HEK293T (cell line): ENCODE measurements at regions not wholly inside any gene's neighbourhood (a gene's known extent, or its start where the extent isn't known, plus 50 kb on each side); places are given as distances from the start of the nearest gene placed in this dataset.

Experiments
- FOXK2 ChIP-seq: fragments of 450-650 bp; IDR thresholded peaks from 2 replicates; pipeline ENCODE4 v1.6.1; 2016; ENCODE audit warnings: mild to moderate bottlenecking
- FOXM1 ChIP-seq: fragments of 450-650 bp; IDR thresholded peaks from 2 replicates; pipeline ENCODE4 v1.6.1; 2017; ENCODE audit warnings: mild to moderate bottlenecking, borderline replicate concordance
- HDGF ChIP-seq: fragments of 450-650 bp; IDR thresholded peaks from 2 replicates; pipeline ENCODE4 v1.6.1; 2017; ENCODE audit warnings: antibody characterized with exemption, borderline replicate concordance
- PKNOX1 ChIP-seq: fragments of 450-650 bp; IDR thresholded peaks from 2 replicates; pipeline ENCODE4 v1.6.1; 2016
- SP1 ChIP-seq: fragments of 450-650 bp; IDR thresholded peaks from 2 replicates; pipeline ENCODE4 v1.6.1; 2017
- ZNF384 ChIP-seq: fragments of 450-650 bp; IDR thresholded peaks from 2 replicates; pipeline ENCODE4 v1.6.1; 2016

- TF ChIP-seq SP1, result no peak
- no peak for TF ChIP-seq FOXM1
- TF ChIP-seq PKNOX1, result no peak
- TF ChIP-seq HDGF, result no peak
- no peak for TF ChIP-seq FOXK2
- no peak for TF ChIP-seq ZNF384
These were observed 1005.5 kb downstream of the VRK1 start for GRCh38 chr14:97802430-97803373.
